ENCODE measurements at regions not wholly inside any gene's neighbourhood (a gene's known extent, or its start where the extent isn't known, plus 50 kb on each side); places are given as distances from the start of the nearest gene placed in this dataset.

DNA sequence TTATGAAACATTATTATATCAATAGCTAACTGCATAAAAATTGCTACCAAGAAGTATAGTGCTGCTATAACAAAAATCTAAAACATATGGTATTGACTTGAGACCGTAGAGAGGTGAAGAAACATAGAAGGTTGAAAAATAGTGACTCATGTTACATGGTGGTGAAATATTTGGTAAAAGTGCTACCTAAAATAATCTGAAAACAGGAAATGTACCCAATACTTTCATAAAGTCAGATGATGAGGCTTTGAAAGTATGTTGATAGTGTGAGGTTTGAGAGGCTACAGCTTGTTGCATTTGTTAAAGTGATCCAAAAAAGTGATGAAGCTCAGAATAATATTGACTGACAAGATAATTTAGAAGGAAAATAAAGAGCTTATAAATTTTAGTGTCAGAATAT, 718.7 kb upstream of the SLC8A1 start:
- TF ChIP-seq, protein P1, sequence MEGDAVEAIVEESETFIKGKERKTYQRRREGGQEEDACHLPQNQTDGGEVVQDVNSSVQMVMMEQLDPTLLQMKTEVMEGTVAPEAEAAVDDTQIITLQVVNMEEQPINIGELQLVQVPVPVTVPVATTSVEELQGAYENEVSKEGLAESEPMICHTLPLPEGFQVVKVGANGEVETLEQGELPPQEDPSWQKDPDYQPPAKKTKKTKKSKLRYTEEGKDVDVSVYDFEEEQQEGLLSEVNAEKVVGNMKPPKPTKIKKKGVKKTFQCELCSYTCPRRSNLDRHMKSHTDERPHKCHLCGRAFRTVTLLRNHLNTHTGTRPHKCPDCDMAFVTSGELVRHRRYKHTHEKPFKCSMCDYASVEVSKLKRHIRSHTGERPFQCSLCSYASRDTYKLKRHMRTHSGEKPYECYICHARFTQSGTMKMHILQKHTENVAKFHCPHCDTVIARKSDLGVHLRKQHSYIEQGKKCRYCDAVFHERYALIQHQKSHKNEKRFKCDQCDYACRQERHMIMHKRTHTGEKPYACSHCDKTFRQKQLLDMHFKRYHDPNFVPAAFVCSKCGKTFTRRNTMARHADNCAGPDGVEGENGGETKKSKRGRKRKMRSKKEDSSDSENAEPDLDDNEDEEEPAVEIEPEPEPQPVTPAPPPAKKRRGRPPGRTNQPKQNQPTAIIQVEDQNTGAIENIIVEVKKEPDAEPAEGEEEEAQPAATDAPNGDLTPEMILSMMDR (IDR thresholded peaks at IDR 0.05; ENCODE audit: low read length) = no peak
- TF ChIP-seq EZH2phosphoT487 (IDR thresholded peaks at IDR 0.05; ENCODE audit: low read length) (no peak), EZH2 (optimal IDR thresholded peaks at IDR 0.05; ENCODE audit: low read depth, low read length) (no peak)

All from MM.1S (cell line).